PFSK-1 (cell line): ENCODE measurements at regions not wholly inside any gene's neighbourhood (a gene's known extent, or its start where the extent isn't known, plus 50 kb on each side); places are given as distances from the start of the nearest gene placed in this dataset.

Source experiments
- FOXP2 ChIP-seq: optimal IDR thresholded peaks from 2 replicates; pipeline ENCODE3; 2011; ENCODE audit warnings: borderline replicate concordance, control low read depth, inconsistent platforms; ENCODE audit not compliant: insufficient read depth; ENCODE audit errors: extremely low read length, extremely low read depth
- POLR2AphosphoS5 ChIP-seq: IDR thresholded peaks from 2 replicates; pipeline ENCODE4 v1.6.1; 2012; ENCODE audit warnings: low read depth, mild to moderate bottlenecking, control low read depth, low read length, moderate library complexity
- REST ChIP-seq, 2 experiments: IDR thresholded peaks; 2 replicates each; pipeline versions ENCODE4 v1.6.1 to v1.8.0; 2011 to 2012; ENCODE audit warnings: low read depth in 2 of 2, low read length in 2 of 2, control low read depth in 1 of 2, inconsistent platforms in 1 of 2, mild to moderate bottlenecking in 1 of 2, moderate library complexity in 1 of 2; ENCODE audit not compliant: insufficient read depth in 1 of 2
- SIN3A ChIP-seq: IDR thresholded peaks from 2 replicates; pipeline ENCODE4 v1.6.1; 2012; ENCODE audit warnings: mild to moderate bottlenecking, low read length, moderate library complexity, borderline replicate concordance; ENCODE audit not compliant: insufficient read depth
- TAF1 ChIP-seq: IDR thresholded peaks from 2 replicates; pipeline ENCODE4 v1.6.1; 2012; ENCODE audit warnings: low read length, control low read depth, borderline replicate concordance; ENCODE audit not compliant: insufficient read depth

GRCh38 chr11:33551051-33551450, 149.6 kb downstream of the C11orf91 start:
- no peak for TF ChIP-seq TAF1
- no peak for TF ChIP-seq REST (IDR thresholded peaks at IDR 0.05; ENCODE audit: insufficient read depth in 1 of 2, low read depth in 2 of 2, low read length in 2 of 2)
- TF ChIP-seq POLR2AphosphoS5 = no peak
- TF ChIP-seq FOXP2 = no peak
- no peak for TF ChIP-seq SIN3A

- no peak for TF ChIP-seq REST (IDR thresholded peaks at IDR 0.05; ENCODE audit: insufficient read depth in 1 of 2, low read depth in 2 of 2, low read length in 2 of 2)
- no peak for TF ChIP-seq FOXP2
- no peak for TF ChIP-seq TAF1
- no peak for TF ChIP-seq SIN3A
- no peak for TF ChIP-seq POLR2AphosphoS5
Measured at GRCh38 chr11:33549483-33549882, 151.1 kb downstream of the C11orf91 start.

- TF ChIP-seq TAF1 (no peak), POLR2AphosphoS5 (no peak), REST (IDR thresholded peaks at IDR 0.05; ENCODE audit: insufficient read depth in 1 of 2, low read depth in 2 of 2, low read length in 2 of 2) (no peak), SIN3A (no peak), FOXP2 (no peak)
Measured at GRCh38 chr11:33545931-33546330, 154.7 kb downstream of the C11orf91 start.

GRCh38 chr11:33544593-33545373, 155.8 kb downstream of the C11orf91 start:
- TF ChIP-seq POLR2AphosphoS5 = no peak
- no peak for TF ChIP-seq TAF1
- no peak for TF ChIP-seq REST (IDR thresholded peaks at IDR 0.05; ENCODE audit: insufficient read depth in 1 of 2, low read depth in 2 of 2, low read length in 2 of 2)
- no peak for TF ChIP-seq SIN3A
- TF ChIP-seq FOXP2 = no peak
